BLaER1 treated with 17β-estradiol and CSF1 and Interleukin-3, amounts not matched to agents 10 nM and 100 nM (cell line): ENCODE measurements at regions not wholly inside any gene's neighbourhood (a gene's known extent, or its start where the extent isn't known, plus 50 kb on each side); places are given as distances from the start of the nearest gene placed in this dataset.
A peak's percentile ranks its signal among the peaks of the same experiment; 100 is the strongest.
"Not testable (repeated sequence)": the region's sequence is repeated elsewhere in the genome, so short reads cannot be mapped to it uniquely, and the experiment has no call there.

Source experiments
- H3K27ac ChIP-seq, 11 experiments: shearing (Covaris generic); formaldehyde crosslinking; 2 replicates each; pipeline ENCODE4 v1.8.1; 2022
- H3K27me3 ChIP-seq, 11 experiments: shearing (Covaris generic); formaldehyde crosslinking; 2 replicates each; pipeline ENCODE4 v1.8.1; 2022
- H3K36me3 ChIP-seq, 11 experiments: shearing (Covaris generic); formaldehyde crosslinking; 2 replicates each; pipeline ENCODE4 v1.8.1; 2022
- H3K4me1 ChIP-seq, 10 experiments: shearing (Covaris generic); formaldehyde crosslinking; 2 replicates each; pipeline ENCODE4 v1.8.1; 2022
- H3K4me2 ChIP-seq, 11 experiments: shearing (Covaris generic); formaldehyde crosslinking; 2 replicates each; pipeline ENCODE4 v1.8.1; 2022
- H3K4me3 ChIP-seq, 10 experiments: shearing (Covaris generic); formaldehyde crosslinking; 2 replicates each; pipeline ENCODE4 v1.8.1; 2022
- H3K9ac ChIP-seq, 11 experiments: shearing (Covaris generic); formaldehyde crosslinking; 2 replicates each; pipeline ENCODE4 v1.8.1; 2022
- H3K9me3 ChIP-seq, 11 experiments: shearing (Covaris generic); formaldehyde crosslinking; replicated peaks in 1 of 11; 2 replicates each; pipeline ENCODE4 v1.8.1; 2022
- H4K20me1 ChIP-seq, 11 experiments: shearing (Covaris generic); formaldehyde crosslinking; 2 replicates each; pipeline ENCODE4 v1.8.1; 2022
- Cebpa-rat ChIP-seq, 11 experiments: shearing (Covaris generic); IDR thresholded peaks; 2 replicates each; pipeline ENCODE4 v1.8.1; 2022

DNA sequence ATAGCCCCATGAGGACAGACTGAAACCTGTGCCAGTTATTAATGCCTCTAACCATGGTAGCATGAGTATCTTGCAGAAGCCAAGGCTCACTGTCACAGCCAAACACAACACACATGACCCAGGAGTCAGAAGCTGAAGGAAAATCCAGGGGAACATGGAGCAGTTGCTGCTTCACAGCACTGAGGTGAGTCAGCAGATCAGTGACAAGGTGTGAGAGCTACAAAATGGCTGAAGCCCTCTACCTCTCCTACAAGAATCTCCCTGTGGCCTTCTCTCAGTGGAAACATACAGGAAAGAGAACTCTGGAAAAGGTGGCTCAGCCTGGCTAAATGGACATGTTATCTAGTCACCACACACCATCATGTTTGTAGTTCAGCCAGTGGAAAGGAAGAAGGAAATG lies 93.5 kb downstream of the NAB1 start:
- no peak overlapping the region for H3K9ac ChIP-seq
- H3K27ac ChIP-seq, result no peak overlapping the region
- no peaks in the 10 kb centered on the region for H3K27me3 ChIP-seq
- no peak overlapping the region for H3K4me3 ChIP-seq
- H3K36me3 ChIP-seq, result no peaks in the 10 kb centered on the region
- H3K9me3 ChIP-seq, result no peaks in the 10 kb centered on the region
- H4K20me1 ChIP-seq, result no peaks in the 10 kb centered on the region
- H3K4me2 ChIP-seq, result no peak overlapping the region
- peaks cover 5 to 13% (median 8%) of the 10 kb centered on the region in 10 experiments; a peak in 17 of 20 replicates for H3K4me1 ChIP-seq
- TF ChIP-seq Cebpa-rat (IDR thresholded peaks at IDR 0.05), result no peak

- no peak overlapping the region for H3K9ac ChIP-seq
- no peak for TF ChIP-seq Cebpa-rat (IDR thresholded peaks at IDR 0.05)
Observed at GRCh38 chr2:190744041-190744440, 95.2 kb downstream of the NAB1 start.

GRCh38 chr2:190746971-190747761 lies 98.3 kb downstream of the NAB1 start:
- H3K4me1 ChIP-seq, result peaks cover 5 to 13% (median 8%) of the 10 kb centered on the region in 10 experiments; a peak in 17 of 20 replicates
- H3K27ac ChIP-seq, result no peak overlapping the region
- H3K27me3 ChIP-seq, result no peaks in the 10 kb centered on the region; a peak in 1 of 22 replicates
- H3K9ac ChIP-seq, result no peak overlapping the region
- no peaks in the 10 kb centered on the region for H3K36me3 ChIP-seq
- H3K4me2 ChIP-seq, result peak overlapping the region in 10 of 11 experiments; percentile 11 to 74 (median 24); a peak in 17 of 22 replicates
- H3K4me3 ChIP-seq, result no peak overlapping the region
- H4K20me1 ChIP-seq, result no peaks in the 10 kb centered on the region
- TF ChIP-seq Cebpa-rat (IDR thresholded peaks at IDR 0.05), result no peak
- 0 out of 22 replicates have a peak, but pooled peaks cover 0 to 6% (median 0%) of the 10 kb centered on the region in 11 experiments for H3K9me3 ChIP-seq

More at GRCh38 chr2:190744041-190744440, 95.2 kb downstream of the NAB1 start:
- Histone ChIP-seq H3K36me3 (no peaks in the 10 kb centered on the region), H4K20me1 (no peaks in the 10 kb centered on the region), H3K4me3 (no peak overlapping the region), H3K27ac (no peak overlapping the region), H3K9me3 (0 out of 22 replicates have a peak, but pooled peaks cover 0 to 5% (median 0%) of the 10 kb centered on the region in 11 experiments), H3K27me3 (no peaks in the 10 kb centered on the region; a peak in 1 of 22 replicates), H3K4me2 (no peak overlapping the region), H3K4me1 (peaks cover 5 to 13% (median 8%) of the 10 kb centered on the region in 10 experiments; a peak in 17 of 20 replicates)

- H3K27me3 ChIP-seq, result no peaks in the 10 kb centered on the region; a peak in 1 of 22 replicates
- H3K4me3 ChIP-seq, result no peak overlapping the region
- H3K9ac ChIP-seq, result no peak overlapping the region
- no peaks in the 10 kb centered on the region for H4K20me1 ChIP-seq
- TF ChIP-seq Cebpa-rat (IDR thresholded peaks at IDR 0.05), result no peak
- H3K27ac ChIP-seq, result no peak overlapping the region
- no peak overlapping the region for H3K4me2 ChIP-seq
- H3K4me1 ChIP-seq, result peaks cover 5 to 13% (median 8%) of the 10 kb centered on the region in 10 experiments; a peak in 17 of 20 replicates
- H3K36me3 ChIP-seq, result no peaks in the 10 kb centered on the region
- H3K9me3 ChIP-seq, result 0 out of 22 replicates have a peak, but pooled peaks cover 0 to 6% (median 0%) of the 10 kb centered on the region in 11 experiments
Observed at GRCh38 chr2:190748966-190749365, 100.1 kb downstream of the NAB1 start.

GRCh38 chr2:190755772-190756415 lies 107.0 kb downstream of the NAB1 start:
- Histone ChIP-seq H3K4me3 (no peak overlapping the region), H3K27ac (no peak overlapping the region)
- no peak for TF ChIP-seq Cebpa-rat (IDR thresholded peaks at IDR 0.05)

GRCh38 chr2:190759749-190760213 lies 110.9 kb downstream of the NAB1 start:
- Histone ChIP-seq H3K27ac (peak overlapping the region in 4 of 11 experiments; percentile 41 to 66 (median 60); a peak in 7 of 22 replicates), H4K20me1 (no peaks in the 10 kb centered on the region), H3K9ac (peak overlapping the region in 1 of 11 experiments; percentile 8; a peak in 1 of 22 replicates), H3K36me3 (no peaks in the 10 kb centered on the region), H3K4me1 (peaks cover 0 to 30% (median 0%) of the 10 kb centered on the region in 10 experiments; a peak in 6 of 20 replicates), H3K4me2 (peak overlapping the region in 3 of 11 experiments; percentile 34 to 61 (median 43); a peak in 4 of 22 replicates), H3K27me3 (no peaks in the 10 kb centered on the region), H3K4me3 (no peak overlapping the region), H3K9me3 (peaks cover 4 to 21% (median 13%) of the 10 kb centered on the region in 11 experiments; a peak in 16 of 22 replicates)
- no peak for TF ChIP-seq Cebpa-rat (IDR thresholded peaks at IDR 0.05)

More at GRCh38 chr2:190755772-190756415, 107.0 kb downstream of the NAB1 start:
- Histone ChIP-seq H3K9me3 (peaks cover 2 to 11% (median 7%) of the 10 kb centered on the region in 11 experiments; a peak in 16 of 22 replicates), H3K27me3 (no peaks in the 10 kb centered on the region), H3K4me1 (peaks cover 0 to 30% (median 0%) of the 10 kb centered on the region in 10 experiments; a peak in 6 of 20 replicates), H3K4me2 (peak overlapping the region in 3 of 11 experiments; percentile 15 to 48 (median 31); a peak in 5 of 22 replicates), H3K36me3 (no peaks in the 10 kb centered on the region), H4K20me1 (no peaks in the 10 kb centered on the region), H3K9ac (no peak overlapping the region)

- Histone ChIP-seq H3K4me1 (peaks cover 0 to 30% (median 0%) of the 10 kb centered on the region in 10 experiments; a peak in 6 of 20 replicates), H3K27ac (peak overlapping the region in 4 of 11 experiments; percentile 41 to 66 (median 60); a peak in 7 of 22 replicates), H3K9ac (peak overlapping the region in 1 of 11 experiments; percentile 8; a peak in 1 of 22 replicates), H3K9me3 (peaks cover 4 to 21% (median 13%) of the 10 kb centered on the region in 11 experiments; a peak in 16 of 22 replicates), H3K4me2 (peak overlapping the region in 3 of 11 experiments; percentile 34 to 61 (median 43); a peak in 2 of 22 replicates)
- not testable (repeated sequence) for H4K20me1 ChIP-seq, H3K27me3 ChIP-seq, H3K4me3 ChIP-seq, H3K36me3 ChIP-seq
Observed at GRCh38 chr2:190760353-190761150, 111.7 kb downstream of the NAB1 start.

- H3K4me3 ChIP-seq, H3K36me3 ChIP-seq, H3K27ac ChIP-seq, H3K9ac ChIP-seq, H4K20me1 ChIP-seq, H3K27me3 ChIP-seq, H3K4me2 ChIP-seq: not testable (repeated sequence)
- H3K4me1 ChIP-seq, result peaks cover 0 to 25% (median 0%) of the 10 kb centered on the region in 10 experiments; a peak in 6 of 20 replicates
- H3K9me3 ChIP-seq, result peaks cover 4 to 21% (median 13%) of the 10 kb centered on the region in 11 experiments; a peak in 16 of 22 replicates
Observed at GRCh38 chr2:190761216-190761615, 112.3 kb downstream of the NAB1 start.
